Osteocyte (in vitro differentiated cells): ENCODE measurements at regions not wholly inside any gene's neighbourhood (a gene's known extent, or its start where the extent isn't known, plus 50 kb on each side); places are given as distances from the start of the nearest gene placed in this dataset.

Source experiments
- DNase-seq: peaks from one replicate; pipeline ENCODE4 v3.0.0; 2021; ENCODE audit warnings: mixed read lengths; ENCODE audit not compliant: unreplicated experiment; ENCODE audit errors: extremely low spot score
- H3K27ac Mint-ChIP-seq: one replicate; pipeline ENCODE4 v1.8.0; 2021; ENCODE audit warnings: mild to moderate bottlenecking, mixed read lengths; ENCODE audit not compliant: unreplicated experiment
- H3K27me3 Mint-ChIP-seq: one replicate; pipeline ENCODE4 v1.8.0; 2021; ENCODE audit warnings: mixed read lengths; ENCODE audit not compliant: unreplicated experiment
- H3K36me3 Mint-ChIP-seq: one replicate; pipeline ENCODE4 v1.8.0; 2021; ENCODE audit warnings: mixed read lengths; ENCODE audit not compliant: unreplicated experiment
- H3K4me1 Mint-ChIP-seq: one replicate; pipeline ENCODE4 v1.8.0; 2021; ENCODE audit warnings: mixed read lengths; ENCODE audit not compliant: unreplicated experiment
- H3K4me3 Mint-ChIP-seq: one replicate; pipeline ENCODE4 v1.8.0; 2021; ENCODE audit warnings: mild to moderate bottlenecking, moderate library complexity, mixed read lengths; ENCODE audit not compliant: unreplicated experiment
- H3K9me3 Mint-ChIP-seq: one replicate; pipeline ENCODE4 v1.8.0; 2021; ENCODE audit warnings: mixed read lengths; ENCODE audit not compliant: unreplicated experiment
- TF ChIP-seq, protein P1 (sequence below): fragments of 200-600 bp; sonication (generic); IDR thresholded peaks from 2 replicates; pipeline ENCODE4 v1.5.0; 2021; ENCODE audit warnings: antibody characterized with exemption, mild to moderate bottlenecking, moderate library complexity

DNA sequence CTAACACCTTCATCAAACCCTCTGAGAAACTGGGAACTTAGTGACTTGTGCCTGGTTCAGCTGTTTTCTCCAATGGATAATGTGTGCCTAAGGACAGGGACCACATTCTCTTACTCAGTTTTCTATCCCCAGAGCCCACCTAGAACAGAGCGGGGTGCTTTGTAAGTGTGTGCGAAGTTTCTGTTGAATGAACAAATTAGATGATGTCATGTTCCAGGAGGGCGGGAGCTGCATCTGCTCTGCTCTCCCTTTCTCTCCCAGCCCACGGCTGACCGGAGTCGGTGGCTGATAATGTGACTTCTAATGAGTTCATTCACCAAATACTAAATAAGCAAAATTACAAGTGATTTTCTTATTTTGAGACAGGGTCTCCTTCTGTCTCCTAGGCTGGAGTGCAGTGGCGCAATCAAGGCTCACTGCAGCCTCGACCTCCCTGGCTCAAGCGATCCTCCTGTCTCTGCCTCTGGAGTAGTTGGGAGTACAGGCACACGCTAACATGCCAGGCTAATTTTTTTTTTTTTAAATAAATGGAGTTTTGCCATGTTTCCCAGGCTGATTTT is 60.7 kb upstream of the FNDC1 start:
- no peaks in the 10 kb centered on the region for H3K9me3 Mint-ChIP-seq
- H3K4me3 Mint-ChIP-seq, result no peak overlapping the region
- no peaks in the 10 kb centered on the region for H3K4me1 Mint-ChIP-seq
- H3K36me3 Mint-ChIP-seq, result no peaks in the 10 kb centered on the region
- no peak for DNase-seq
- peaks cover 31% of the 10 kb centered on the region for H3K27me3 Mint-ChIP-seq
- no peak overlapping the region for H3K27ac Mint-ChIP-seq
- TF ChIP-seq, protein P1, sequence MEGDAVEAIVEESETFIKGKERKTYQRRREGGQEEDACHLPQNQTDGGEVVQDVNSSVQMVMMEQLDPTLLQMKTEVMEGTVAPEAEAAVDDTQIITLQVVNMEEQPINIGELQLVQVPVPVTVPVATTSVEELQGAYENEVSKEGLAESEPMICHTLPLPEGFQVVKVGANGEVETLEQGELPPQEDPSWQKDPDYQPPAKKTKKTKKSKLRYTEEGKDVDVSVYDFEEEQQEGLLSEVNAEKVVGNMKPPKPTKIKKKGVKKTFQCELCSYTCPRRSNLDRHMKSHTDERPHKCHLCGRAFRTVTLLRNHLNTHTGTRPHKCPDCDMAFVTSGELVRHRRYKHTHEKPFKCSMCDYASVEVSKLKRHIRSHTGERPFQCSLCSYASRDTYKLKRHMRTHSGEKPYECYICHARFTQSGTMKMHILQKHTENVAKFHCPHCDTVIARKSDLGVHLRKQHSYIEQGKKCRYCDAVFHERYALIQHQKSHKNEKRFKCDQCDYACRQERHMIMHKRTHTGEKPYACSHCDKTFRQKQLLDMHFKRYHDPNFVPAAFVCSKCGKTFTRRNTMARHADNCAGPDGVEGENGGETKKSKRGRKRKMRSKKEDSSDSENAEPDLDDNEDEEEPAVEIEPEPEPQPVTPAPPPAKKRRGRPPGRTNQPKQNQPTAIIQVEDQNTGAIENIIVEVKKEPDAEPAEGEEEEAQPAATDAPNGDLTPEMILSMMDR, result no peak

GRCh38 chr6:159107451-159108260 is 61.5 kb upstream of the FNDC1 start:
- H3K27ac Mint-ChIP-seq, result no peak overlapping the region
- TF ChIP-seq, protein P1, result no peak
- DNase-seq, result peak; percentile 60
- no peak overlapping the region for H3K4me3 Mint-ChIP-seq
- no peaks in the 10 kb centered on the region for H3K4me1 Mint-ChIP-seq
- peaks cover 36% of the 10 kb centered on the region for H3K27me3 Mint-ChIP-seq
- H3K36me3 Mint-ChIP-seq, result no peaks in the 10 kb centered on the region
- H3K9me3 Mint-ChIP-seq, result no peaks in the 10 kb centered on the region

- H3K4me3 Mint-ChIP-seq, result no peak overlapping the region
- no peak overlapping the region for H3K27ac Mint-ChIP-seq
- peak; percentile 34 for DNase-seq
- H3K36me3 Mint-ChIP-seq, result no peaks in the 10 kb centered on the region
- H3K27me3 Mint-ChIP-seq, result peaks cover 39% of the 10 kb centered on the region
- H3K9me3 Mint-ChIP-seq, result no peaks in the 10 kb centered on the region
- no peaks in the 10 kb centered on the region for H3K4me1 Mint-ChIP-seq
- TF ChIP-seq, protein P1, result no peak
Measured at GRCh38 chr6:159106627-159107241, 61.9 kb upstream of the TAGAP start.

DNA sequence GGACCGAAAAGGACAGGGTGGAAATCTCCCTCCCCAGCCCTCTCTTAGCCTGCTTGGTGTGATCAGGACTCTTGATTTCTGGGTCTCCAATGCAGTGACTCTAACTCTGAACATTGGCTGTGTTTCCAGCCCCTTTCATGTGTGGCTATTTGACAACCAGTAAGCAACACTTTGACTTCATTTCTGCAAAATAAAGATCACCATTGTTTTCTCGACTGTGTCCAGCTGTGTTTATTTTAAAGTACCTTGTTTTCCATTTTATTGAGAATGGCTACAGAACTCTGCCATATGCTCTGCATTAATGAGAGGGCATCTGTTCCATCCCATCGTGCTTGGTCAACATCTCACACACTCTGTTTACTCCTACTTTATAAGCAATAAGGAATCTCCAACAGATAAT is 60.9 kb upstream of the TAGAP start:
- DNase-seq, result peak; percentile 11
- Mint-ChIP-seq H3K4me1 (no peaks in the 10 kb centered on the region), H3K4me3 (no peak overlapping the region), H3K27me3 (peaks cover 46% of the 10 kb centered on the region), H3K36me3 (no peaks in the 10 kb centered on the region), H3K27ac (no peak overlapping the region), H3K9me3 (no peaks in the 10 kb centered on the region)
- TF ChIP-seq, protein P1, result no peak

DNA sequence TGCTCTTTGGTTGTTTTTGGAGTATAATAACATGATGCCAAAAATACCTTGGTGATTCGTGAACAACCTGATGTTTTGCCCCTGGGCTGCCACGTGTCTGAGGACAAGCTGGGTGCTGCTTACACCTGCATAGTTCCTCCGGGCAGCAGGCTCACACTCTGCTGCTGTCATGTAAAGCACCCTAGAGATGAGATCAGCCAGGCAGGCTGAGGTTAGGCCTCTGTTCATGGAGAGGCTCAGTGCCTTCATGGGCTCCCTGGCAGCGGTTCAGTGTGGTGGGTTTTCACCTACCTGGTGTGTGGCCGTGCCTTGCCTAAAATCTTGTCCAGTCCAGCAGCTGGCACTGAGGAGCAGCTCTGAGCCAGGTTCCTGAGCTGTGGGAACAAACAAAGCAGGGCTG is 60.1 kb upstream of the TAGAP start:
- Mint-ChIP-seq H3K9me3 (no peaks in the 10 kb centered on the region), H3K4me1 (no peaks in the 10 kb centered on the region), H3K27me3 (peaks cover 49% of the 10 kb centered on the region), H3K27ac (no peak overlapping the region), H3K4me3 (no peak overlapping the region), H3K36me3 (no peaks in the 10 kb centered on the region)
- TF ChIP-seq, protein P1, result no peak
- DNase-seq, result peak; percentile 72
